ENCODE measurements at regions not wholly inside any gene's neighbourhood (a gene's known extent, or its start where the extent isn't known, plus 50 kb on each side); places are given as distances from the start of the nearest gene placed in this dataset.

DNA sequence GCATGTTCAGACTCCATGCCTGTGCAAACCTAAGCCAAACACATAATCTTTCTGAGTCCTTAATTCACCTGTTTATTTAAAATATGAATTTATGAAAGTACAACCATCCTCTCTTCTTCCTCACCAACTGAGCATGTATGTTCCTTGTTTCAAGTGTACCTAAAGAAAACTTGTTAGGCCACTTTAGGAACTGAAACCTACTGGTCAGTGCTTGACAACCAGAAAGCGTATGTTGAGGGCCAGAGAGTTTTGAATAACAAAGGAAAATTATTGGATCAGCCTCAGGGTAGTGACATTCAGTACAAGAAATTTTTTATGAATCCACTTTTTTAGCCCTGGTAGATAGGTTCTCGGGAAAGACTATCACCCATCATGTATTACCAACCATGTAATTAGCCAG, 847.6 kb upstream of the CELF4 start:
- POLR2A ChIA-PET: no interaction called here
- CTCF ChIA-PET: no interaction called here

DNA sequence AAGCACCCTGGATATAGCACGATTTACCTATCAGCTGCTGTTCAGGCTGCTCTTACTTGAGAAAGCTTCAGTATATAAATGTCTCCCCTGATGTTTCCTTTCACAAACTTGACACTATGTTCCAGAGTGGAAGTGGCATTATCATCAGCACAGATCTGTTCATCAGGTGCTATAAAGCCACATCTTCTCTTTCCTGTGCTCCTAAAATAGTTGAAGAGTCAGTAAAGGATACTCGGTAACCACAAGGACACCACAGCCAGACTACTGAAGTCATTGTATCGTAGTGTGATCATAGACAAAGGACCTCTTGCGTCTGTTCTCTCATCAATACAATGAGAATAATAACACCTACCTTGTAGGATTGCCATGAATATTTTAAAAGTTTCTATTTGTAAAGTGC, 841.0 kb upstream of the CELF4 start:
- CTCF ChIA-PET: no interaction called here
- ATAC-seq: no peak
- no peak overlapping the region for H3K4me3 Mint-ChIP-seq
- POLR2A ChIA-PET: no interaction called here
- no peak for DNase-seq
- H3K27ac Mint-ChIP-seq: no peak overlapping the region
- H3K4me1 Mint-ChIP-seq (ENCODE audit: low read depth): no peaks in the 10 kb centered on the region
- no peaks in the 10 kb centered on the region for H3K27me3 Mint-ChIP-seq (ENCODE audit: low read depth)
- H3K36me3 Mint-ChIP-seq (ENCODE audit: low read depth): no peaks in the 10 kb centered on the region
- no peaks in the 10 kb centered on the region for H3K9me3 Mint-ChIP-seq (ENCODE audit: insufficient read depth)

More for the DNA sequence above, 847.6 kb upstream of the CELF4 start:
- ATAC-seq (no peak), DNase-seq (no peak)
- H3K4me1 Mint-ChIP-seq (ENCODE audit: low read depth): no peaks in the 10 kb centered on the region
- no peak overlapping the region for H3K27ac Mint-ChIP-seq
- no peaks in the 10 kb centered on the region for H3K27me3 Mint-ChIP-seq (ENCODE audit: low read depth)
- H3K4me3 Mint-ChIP-seq: no peak overlapping the region
- no peaks in the 10 kb centered on the region for H3K36me3 Mint-ChIP-seq (ENCODE audit: low read depth)
- H3K9me3 Mint-ChIP-seq (ENCODE audit: insufficient read depth): no peaks in the 10 kb centered on the region

DNA sequence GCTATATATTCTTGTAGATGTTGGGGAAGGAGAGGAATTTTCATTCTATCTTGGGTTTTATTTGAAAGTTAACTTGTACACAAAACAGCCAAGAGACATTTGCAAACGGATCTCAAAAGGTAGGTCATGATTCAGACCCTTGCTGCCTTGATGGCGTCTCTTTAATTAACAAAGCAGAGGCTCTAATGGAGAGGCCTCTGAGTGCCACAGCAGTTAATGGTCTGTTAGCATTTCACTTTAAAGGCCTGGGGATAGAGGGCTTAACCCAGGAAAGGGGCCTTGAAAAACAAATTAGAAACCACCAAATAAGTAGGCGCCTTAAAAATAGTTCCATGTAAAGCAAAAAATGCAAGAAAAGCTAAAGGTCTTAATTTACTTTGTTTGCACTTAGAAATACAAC, 836.9 kb upstream of the CELF4 start:
- Mint-ChIP-seq H3K27me3 (ENCODE audit: low read depth) (no peaks in the 10 kb centered on the region), H3K36me3 (ENCODE audit: low read depth) (no peaks in the 10 kb centered on the region), H3K4me3 (no peak overlapping the region), H3K27ac (no peak overlapping the region), H3K4me1 (ENCODE audit: low read depth) (no peaks in the 10 kb centered on the region), H3K9me3 (ENCODE audit: insufficient read depth) (no peaks in the 10 kb centered on the region)
- ATAC-seq: no peak
- CTCF ChIA-PET: no interaction called here
- POLR2A ChIA-PET: no interaction called here
- no peak for DNase-seq

DNA sequence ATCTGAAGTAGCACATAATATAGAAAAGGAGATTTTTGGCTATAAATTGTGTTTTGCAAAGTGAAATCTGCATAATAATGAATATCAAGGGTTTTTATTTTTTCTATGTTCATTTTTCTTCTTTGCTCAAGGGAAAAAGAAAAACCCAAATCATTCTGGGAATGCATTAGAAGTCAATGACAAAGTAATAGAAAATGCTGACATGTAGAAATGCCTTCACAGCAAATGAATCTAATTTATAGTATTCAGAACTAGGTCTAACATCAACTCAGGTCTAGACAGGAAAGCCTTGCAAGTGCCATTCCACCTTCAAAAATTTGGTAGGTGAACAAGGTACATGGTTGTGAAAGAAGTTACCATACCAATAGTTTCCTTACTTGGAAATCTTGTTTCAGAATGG, 831.5 kb upstream of the CELF4 start:
- Mint-ChIP-seq H3K4me3 (no peak overlapping the region), H3K36me3 (ENCODE audit: low read depth) (no peaks in the 10 kb centered on the region), H3K27ac (no peak overlapping the region), H3K27me3 (ENCODE audit: low read depth) (no peaks in the 10 kb centered on the region), H3K4me1 (ENCODE audit: low read depth) (no peaks in the 10 kb centered on the region), H3K9me3 (ENCODE audit: insufficient read depth) (no peaks in the 10 kb centered on the region)
- POLR2A ChIA-PET: no interaction called here
- DNase-seq: no peak
- CTCF ChIA-PET: no interaction called here
- ATAC-seq: no peak

DNA sequence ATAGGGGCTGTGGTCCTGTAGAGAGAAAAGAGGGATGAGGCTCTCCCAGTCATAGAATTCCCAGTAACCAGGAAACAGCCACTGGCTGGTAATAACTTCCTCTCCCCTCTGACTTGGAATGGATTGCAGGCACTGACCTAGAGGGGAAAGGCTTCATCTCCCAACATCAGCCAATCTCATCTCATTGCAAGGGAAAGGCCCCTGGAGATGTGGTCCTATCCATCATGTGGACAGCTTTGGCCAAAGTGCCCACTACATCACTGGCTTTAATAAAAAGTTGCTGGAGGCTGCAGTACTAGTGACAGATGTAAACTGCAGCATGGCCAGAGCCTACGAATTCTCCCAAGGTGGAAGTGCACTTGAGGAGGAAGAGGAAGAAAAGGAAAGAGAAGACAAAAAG, 820.5 kb upstream of the CELF4 start:
- POLR2A ChIA-PET: no interaction called here
- CTCF ChIA-PET: no interaction called here
- H3K27me3 Mint-ChIP-seq (ENCODE audit: low read depth): no peaks in the 10 kb centered on the region
- no peak overlapping the region for H3K27ac Mint-ChIP-seq
- H3K36me3 Mint-ChIP-seq (ENCODE audit: low read depth): no peaks in the 10 kb centered on the region
- DNase-seq (no peak), ATAC-seq (no peak)
- no peaks in the 10 kb centered on the region for H3K4me1 Mint-ChIP-seq (ENCODE audit: low read depth)
- H3K9me3 Mint-ChIP-seq (ENCODE audit: insufficient read depth): no peaks in the 10 kb centered on the region
- no peak overlapping the region for H3K4me3 Mint-ChIP-seq

- H3K4me1 Mint-ChIP-seq (ENCODE audit: low read depth): peaks cover 14% of the 10 kb centered on the region
- H3K9me3 Mint-ChIP-seq (ENCODE audit: insufficient read depth): no peaks in the 10 kb centered on the region
- peaks cover 2% of the 10 kb centered on the region for H3K36me3 Mint-ChIP-seq (ENCODE audit: low read depth)
- H3K27me3 Mint-ChIP-seq (ENCODE audit: low read depth): no peaks in the 10 kb centered on the region
- no peak for DNase-seq
- H3K4me3 Mint-ChIP-seq: peak overlapping the region; percentile 24
- CTCF ChIA-PET: no interaction called here
- ATAC-seq: no peak
- peak overlapping the region; percentile 67 for H3K27ac Mint-ChIP-seq
- POLR2A ChIA-PET: no interaction called here
These were observed 804.4 kb upstream of the CELF4 start for GRCh38 chr18:38369772-38370690.

- Mint-ChIP-seq H3K36me3 (ENCODE audit: low read depth) (peaks cover 2% of the 10 kb centered on the region), H3K9me3 (ENCODE audit: insufficient read depth) (no peaks in the 10 kb centered on the region), H3K27ac (no peak overlapping the region), H3K4me3 (no peak overlapping the region), H3K4me1 (ENCODE audit: low read depth) (peaks cover 14% of the 10 kb centered on the region), H3K27me3 (ENCODE audit: low read depth) (no peaks in the 10 kb centered on the region)
- no peak for ATAC-seq
- no peak for DNase-seq
- CTCF ChIA-PET: no interaction called here
- POLR2A ChIA-PET: no interaction called here
These were observed 803.3 kb upstream of the CELF4 start for GRCh38 chr18:38368886-38369285.

- peaks cover 14% of the 10 kb centered on the region for H3K4me1 Mint-ChIP-seq (ENCODE audit: low read depth)
- CTCF ChIA-PET: no interaction called here
These were observed 802.6 kb upstream of the CELF4 start for GRCh38 chr18:38368246-38368645.

DNA sequence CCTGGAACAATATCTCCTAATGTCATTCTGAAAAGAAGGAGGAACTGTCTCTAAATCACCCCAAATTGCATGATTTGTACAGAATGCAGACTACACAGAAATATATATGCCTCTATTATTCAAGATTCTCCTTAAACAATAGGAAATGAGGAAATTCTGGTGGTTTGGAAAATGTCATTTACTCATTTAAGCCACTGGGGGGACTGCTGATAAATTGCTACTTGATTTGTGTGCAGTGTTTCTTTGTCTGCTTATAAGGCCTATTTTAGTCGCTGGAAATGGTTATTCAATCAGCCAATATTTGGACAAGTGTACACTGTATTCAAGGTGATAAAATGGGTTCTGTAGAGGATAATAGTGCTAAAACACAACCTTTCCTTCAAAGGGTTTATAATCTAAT, 801.9 kb upstream of the CELF4 start:
- ChIA-PET POLR2A (no interaction called here), CTCF (no interaction called here)
- Mint-ChIP-seq H3K27me3 (ENCODE audit: low read depth) (no peaks in the 10 kb centered on the region), H3K9me3 (ENCODE audit: insufficient read depth) (no peaks in the 10 kb centered on the region), H3K4me3 (no peak overlapping the region), H3K4me1 (ENCODE audit: low read depth) (peaks cover 14% of the 10 kb centered on the region), H3K36me3 (ENCODE audit: low read depth) (peaks cover 2% of the 10 kb centered on the region), H3K27ac (no peak overlapping the region)
- DNase-seq: no peak
- ATAC-seq: no peak

More at GRCh38 chr18:38368246-38368645, 802.6 kb upstream of the CELF4 start:
- no peak for ATAC-seq
- Mint-ChIP-seq H3K36me3 (ENCODE audit: low read depth) (peaks cover 2% of the 10 kb centered on the region), H3K27ac (no peak overlapping the region), H3K4me3 (no peak overlapping the region), H3K9me3 (ENCODE audit: insufficient read depth) (no peaks in the 10 kb centered on the region), H3K27me3 (ENCODE audit: low read depth) (no peaks in the 10 kb centered on the region)
- no peak for DNase-seq
- POLR2A ChIA-PET: no interaction called here

DNA sequence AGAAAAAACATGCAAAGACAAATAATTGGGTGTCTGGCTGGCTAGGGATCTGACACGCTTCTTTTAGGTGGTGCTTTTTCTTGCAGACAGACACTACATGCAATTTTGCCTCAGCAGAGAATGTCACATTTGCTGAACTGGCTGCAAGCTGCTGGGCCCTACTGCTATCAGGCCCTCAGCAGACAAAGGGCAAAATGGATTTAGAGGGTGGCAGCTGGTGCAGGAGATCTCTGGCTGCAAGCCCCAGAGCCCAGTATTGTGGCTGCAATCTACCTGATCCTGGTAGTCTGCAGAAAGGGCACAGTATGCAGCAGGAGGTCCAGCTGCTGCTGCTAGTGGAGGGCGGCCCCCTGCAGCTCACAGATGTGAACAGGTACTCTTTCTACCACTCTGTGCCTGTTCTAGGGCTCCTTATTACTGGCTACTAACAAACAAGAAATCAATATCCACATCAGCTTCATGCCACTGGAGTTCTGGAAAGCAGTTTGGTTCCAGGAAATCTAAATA, 796.7 kb upstream of the CELF4 start:
- CTCF ChIA-PET: no interaction called here

GRCh38 chr18:38358805-38359657, 793.4 kb upstream of the CELF4 start:
- no peaks in the 10 kb centered on the region for H3K36me3 Mint-ChIP-seq (ENCODE audit: low read depth)
- no peaks in the 10 kb centered on the region for H3K9me3 Mint-ChIP-seq (ENCODE audit: insufficient read depth)
- H3K27me3 Mint-ChIP-seq (ENCODE audit: low read depth): no peaks in the 10 kb centered on the region
- ChIA-PET POLR2A (no interaction called here), CTCF (no interaction called here)
- no peak for ATAC-seq
- no peak overlapping the region for H3K27ac Mint-ChIP-seq
- H3K4me3 Mint-ChIP-seq: no peak overlapping the region
- no peaks in the 10 kb centered on the region for H3K4me1 Mint-ChIP-seq (ENCODE audit: low read depth)
- no peak for DNase-seq

More for the DNA sequence above, 796.7 kb upstream of the CELF4 start:
- DNase-seq (no peak), ATAC-seq (no peak)
- POLR2A ChIA-PET: interaction anchor here (0.5 kb wide), 1 partner anchor 430 kb away, joined by 3 read pairs; no protein-coding TSS in a partner anchor
- Mint-ChIP-seq H3K27me3 (ENCODE audit: low read depth) (no peaks in the 10 kb centered on the region), H3K4me1 (ENCODE audit: low read depth) (no peaks in the 10 kb centered on the region), H3K4me3 (no peak overlapping the region), H3K27ac (no peak overlapping the region), H3K36me3 (ENCODE audit: low read depth) (no peaks in the 10 kb centered on the region), H3K9me3 (ENCODE audit: insufficient read depth) (no peaks in the 10 kb centered on the region)

DNA sequence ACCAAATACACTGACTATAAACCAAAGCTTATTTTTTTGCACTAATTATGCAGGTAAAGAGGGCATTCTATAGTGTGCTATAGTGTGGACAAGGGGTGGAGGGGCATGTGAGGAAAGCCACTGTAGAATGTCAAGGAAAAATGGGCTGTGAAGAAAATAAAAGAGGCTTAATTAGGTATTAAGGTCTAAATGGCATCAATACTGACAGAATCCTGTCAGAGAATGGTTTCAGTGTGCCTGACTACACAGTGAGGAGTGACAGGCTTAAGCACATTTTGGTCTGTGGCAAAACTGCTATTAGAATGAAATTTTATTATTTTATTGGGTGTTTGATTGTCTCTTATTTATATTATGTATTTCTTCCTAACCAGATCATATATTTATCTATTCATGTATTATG, 787.6 kb upstream of the CELF4 start:
- no peak overlapping the region for H3K4me3 Mint-ChIP-seq
- CTCF ChIA-PET: no interaction called here
- H3K27ac Mint-ChIP-seq: no peak overlapping the region

More for the DNA sequence above, 787.6 kb upstream of the CELF4 start:
- Mint-ChIP-seq H3K4me1 (ENCODE audit: low read depth) (no peaks in the 10 kb centered on the region), H3K36me3 (ENCODE audit: low read depth) (no peaks in the 10 kb centered on the region), H3K9me3 (ENCODE audit: insufficient read depth) (no peaks in the 10 kb centered on the region), H3K27me3 (ENCODE audit: low read depth) (no peaks in the 10 kb centered on the region)
- POLR2A ChIA-PET: no interaction called here
- DNase-seq: no peak
- no peak for ATAC-seq
